OCI-M2 (cell line): ENCODE measurements at regions not wholly inside any gene's neighbourhood (a gene's known extent, or its start where the extent isn't known, plus 50 kb on each side); places are given as distances from the start of the nearest gene placed in this dataset.
"Not testable (repeated sequence)": the region's sequence is repeated elsewhere in the genome, so short reads cannot be mapped to it uniquely, and the experiment has no call there.

Experiments used
- DNase-seq: peaks from one replicate; lab custom pipeline; 2025; ENCODE audit not compliant: unreplicated experiment; lab: John Stamatoyannopoulos, UW

DNA sequence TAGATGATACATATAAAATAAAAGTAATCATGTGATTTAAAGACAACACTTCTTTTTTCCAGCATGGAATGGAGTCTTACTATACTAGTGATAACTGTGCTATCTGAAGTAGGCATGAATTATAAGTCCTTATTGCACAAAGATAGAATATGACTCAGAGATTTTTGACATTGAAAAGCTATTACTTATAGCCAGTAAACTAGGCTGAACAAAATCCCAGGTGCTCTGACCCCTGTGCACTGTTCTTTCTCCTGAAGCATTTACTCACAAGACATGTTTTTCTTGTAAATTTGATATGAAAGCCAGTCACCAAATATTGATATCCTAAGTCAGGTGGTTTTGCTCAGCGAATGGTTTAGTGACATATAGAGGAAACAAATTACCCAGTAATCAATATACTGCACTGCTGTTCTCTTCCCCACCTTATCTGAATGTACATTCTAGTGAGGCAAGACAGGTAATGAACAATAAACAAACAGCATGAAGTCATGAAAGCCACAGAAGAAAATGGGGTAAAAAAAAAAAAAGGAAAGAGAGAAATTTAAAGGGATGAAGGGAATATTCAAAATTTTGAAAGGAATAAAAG is 1567.0 kb upstream of the SPRY2 start:
- DNase-seq, result no peak

DNA sequence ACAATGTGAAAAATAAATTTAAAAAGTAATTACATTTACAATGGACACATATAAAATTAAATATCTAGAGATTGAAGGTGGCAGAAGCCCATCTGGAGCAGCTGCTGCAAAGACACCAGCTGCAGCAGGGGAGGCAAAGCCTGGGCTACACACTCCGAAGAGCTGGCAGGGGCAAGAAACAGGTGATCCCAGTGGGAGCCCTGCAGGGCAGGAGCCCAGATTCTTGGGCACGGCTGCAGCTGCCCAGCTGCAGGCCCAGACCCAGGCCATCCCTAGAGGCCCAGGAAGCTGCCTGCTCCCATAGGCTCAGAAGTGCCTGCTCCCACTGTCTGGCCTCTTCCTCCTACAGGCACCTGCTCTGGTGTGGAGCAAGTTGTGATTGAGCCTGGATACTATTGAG is 1547.9 kb upstream of the SPRY2 start:
- DNase-seq, result no peak

DNA sequence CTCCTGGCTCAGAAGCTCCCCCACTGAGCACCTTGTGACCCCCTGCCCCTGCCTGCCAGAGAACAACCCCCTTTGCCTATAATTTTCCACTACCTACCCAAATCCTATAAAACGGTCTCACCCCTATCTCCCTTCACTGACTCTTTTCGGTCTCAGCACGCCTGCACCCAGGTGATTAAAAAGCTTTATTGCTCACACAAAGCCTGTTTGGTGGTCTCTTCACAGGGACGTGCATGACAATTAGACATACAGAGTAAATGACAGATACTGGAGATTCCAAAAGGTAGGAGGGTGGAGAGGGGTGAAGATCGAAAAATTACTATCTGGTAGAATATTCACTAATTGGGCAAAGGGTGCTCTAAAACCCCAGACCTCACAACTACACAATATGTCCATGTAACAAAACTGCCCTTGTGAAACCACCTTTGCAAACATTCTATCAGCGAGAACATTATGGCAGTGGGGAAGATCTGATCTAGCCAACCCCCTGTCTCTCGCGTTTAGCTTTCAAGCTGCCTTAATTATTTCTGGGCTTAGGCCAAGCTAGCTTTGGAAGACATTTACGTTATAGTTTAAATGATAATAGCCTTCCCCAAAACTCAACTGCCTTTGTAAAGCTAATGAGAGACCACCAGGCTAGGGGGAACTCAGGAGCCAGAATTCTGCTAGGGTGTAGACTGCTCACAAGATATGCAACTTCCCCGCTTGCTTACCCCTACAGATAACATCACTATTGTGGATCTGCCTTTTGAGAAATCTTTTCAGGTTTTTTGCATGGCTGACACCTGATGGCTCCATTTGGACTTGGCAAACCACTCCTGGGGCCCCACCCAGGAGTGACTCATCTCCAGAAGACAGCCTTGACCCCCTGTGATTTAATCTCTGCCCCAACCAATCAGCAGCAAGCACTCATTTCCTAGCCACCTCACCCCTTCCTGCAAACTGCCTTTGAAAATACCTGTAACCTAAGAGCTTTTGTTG is 1534.0 kb upstream of the SPRY2 start:
- DNase-seq, result no peak

DNA sequence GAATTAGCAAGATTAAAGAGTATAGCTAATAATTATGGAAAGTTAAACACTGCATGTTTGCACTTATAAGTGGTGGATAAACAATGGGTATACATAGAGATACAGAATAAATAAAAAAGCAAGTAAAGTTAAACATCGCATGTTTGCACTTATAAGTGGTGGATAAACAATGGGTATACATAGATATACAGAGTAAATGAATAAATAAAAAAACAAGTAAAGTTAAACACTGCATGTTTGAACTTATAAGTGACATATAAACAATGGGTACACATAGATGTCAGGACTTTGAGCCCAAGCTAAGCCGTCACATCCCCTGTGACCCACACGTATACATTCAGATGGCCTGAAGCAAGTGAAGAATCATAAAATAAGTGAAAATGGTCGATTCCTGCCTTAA is 1533.3 kb upstream of the SPRY2 start:
- DNase-seq, result no peak

DNA sequence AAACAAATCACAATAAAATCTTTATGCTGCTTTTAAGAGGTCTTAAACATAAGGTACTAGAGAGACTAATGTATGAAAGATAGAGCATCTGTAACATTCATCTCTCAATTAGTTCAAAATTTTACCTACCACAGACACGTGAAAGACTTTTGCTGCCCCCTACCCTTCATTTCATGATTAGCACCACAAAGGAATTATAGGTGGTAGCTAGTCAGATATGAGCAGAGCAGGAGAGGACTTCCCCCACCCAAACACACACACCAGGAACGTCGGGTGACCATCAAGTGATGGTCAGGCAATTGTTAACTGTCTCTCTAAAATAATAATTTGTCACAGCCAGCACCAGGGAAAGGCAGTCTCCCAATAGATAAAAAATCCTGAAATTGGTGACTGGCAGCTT is 1531.7 kb upstream of the SPRY2 start:
- no peak for DNase-seq

DNA sequence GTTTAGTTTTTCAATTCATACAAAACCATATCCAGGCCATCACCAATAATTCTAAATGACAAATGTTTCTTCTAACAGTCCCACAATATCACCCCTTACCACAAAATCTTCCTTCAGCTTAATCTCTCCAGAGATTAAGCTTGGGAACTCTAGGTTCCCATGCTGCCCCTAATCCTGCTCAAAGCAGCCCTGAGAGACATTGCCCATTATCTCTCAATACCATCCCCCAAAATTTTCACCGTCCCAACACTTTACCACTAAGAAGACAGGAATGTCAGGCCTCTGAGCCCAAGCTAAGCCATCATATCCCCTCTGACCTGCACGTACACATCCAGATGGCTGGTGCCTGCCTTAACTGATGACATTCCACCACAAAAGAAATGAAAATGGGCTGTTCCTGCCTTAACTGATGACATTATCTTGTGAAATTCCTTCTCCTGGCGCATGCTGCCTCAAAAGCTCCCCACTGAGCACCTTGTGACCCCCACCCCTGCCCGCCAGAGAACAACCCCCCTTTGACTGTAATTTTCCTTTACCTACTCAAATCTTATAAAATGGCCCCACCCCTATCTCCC is 1530.9 kb upstream of the SPRY2 start:
- not testable (repeated sequence) for DNase-seq

DNA sequence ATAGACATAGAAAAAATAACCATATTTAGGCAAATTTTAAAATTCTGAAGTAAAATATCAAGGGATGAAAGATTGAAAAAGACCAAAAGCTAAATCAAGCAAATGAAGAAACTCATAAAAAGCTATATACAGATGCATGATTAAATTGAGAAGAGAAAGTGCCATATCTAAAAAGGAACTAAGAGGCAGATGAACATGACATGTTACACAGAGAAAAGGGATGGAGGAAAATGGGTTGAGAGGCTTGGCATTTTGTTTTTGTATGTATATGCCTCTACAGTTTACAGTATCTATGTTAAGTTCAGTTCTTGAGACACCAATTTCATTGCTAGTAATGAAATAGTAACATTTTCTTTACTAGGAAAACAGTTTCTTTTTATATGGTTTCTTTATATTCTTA is 1507.4 kb upstream of the SPRY2 start:
- DNase-seq, result no peak

DNA sequence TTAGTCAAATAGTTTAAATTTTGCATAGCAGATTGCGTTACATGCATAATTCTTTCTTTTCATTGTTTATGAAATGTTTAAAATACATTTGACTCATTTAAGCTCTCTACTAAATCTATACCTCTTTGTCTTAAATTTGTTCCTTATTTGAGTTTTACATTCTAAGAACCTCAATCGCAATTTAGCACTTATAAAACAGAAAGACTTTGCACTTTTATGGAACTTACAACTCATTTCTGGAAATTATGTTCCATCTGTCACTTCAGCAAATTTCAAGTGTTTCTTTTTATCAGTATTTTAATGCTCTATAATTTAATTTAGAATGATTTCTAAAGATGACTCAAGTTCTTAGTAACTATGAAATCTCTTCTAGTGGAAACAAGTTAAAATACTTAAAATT is 1505.8 kb upstream of the SPRY2 start:
- no peak for DNase-seq

DNA sequence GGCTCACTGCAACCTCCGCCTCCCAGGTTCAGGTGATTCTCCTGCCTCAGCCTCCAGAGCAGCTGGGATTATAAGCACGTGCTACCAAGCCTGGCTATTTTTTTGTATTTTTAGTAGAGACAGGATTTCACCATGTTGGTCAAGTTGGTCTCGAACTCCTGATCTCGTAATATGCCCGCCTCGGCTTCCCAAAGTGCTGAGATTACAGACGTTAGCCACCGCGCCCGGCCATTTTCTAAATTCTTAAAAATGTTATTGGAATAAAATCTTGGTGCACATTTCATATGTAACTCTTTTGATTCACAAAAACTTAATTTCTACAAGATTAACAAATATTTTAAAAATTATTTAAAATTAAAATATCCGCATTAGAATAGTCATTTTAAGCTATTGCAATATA is 1480.3 kb upstream of the SPRY2 start:
- DNase-seq, result no peak

DNA sequence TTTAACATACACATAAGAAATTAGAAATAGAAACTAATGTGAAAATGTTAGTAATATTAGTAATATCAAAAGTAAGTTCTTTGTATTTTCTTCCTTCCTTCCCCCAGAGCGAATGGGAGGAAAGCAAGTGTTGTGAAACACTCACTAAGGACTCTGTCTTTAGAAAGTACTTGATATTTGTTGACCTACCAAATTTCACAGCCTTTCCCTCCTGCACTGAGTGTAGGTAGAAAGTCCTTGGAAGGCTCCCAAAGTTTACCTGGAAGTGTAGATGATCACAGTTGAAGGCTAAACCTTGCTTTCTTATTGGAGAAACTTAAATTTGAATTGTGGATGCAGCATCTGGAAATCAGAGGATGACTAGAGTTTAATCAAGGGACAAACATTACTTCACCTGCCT is 1459.5 kb upstream of the SPRY2 start:
- DNase-seq, result no peak

DNA sequence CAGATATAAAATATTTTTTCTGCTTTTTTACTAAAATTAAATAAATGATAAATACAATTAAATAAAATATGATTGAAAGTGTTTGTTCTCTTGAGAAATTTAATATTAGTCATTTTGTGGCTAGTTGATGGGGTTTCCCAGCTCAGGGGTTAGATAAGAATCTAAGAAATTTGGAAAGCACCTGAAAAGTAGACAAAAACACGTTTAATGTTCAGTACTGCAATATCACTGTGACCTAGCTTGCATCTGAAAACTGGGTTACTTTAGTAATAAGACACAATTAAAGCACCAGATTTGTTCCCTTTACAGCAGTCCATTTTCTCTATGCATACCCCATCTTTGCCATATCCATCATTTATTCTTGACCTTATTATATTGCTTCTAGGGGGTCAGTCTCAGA is 1454.8 kb upstream of the SPRY2 start:
- no peak for DNase-seq

DNA sequence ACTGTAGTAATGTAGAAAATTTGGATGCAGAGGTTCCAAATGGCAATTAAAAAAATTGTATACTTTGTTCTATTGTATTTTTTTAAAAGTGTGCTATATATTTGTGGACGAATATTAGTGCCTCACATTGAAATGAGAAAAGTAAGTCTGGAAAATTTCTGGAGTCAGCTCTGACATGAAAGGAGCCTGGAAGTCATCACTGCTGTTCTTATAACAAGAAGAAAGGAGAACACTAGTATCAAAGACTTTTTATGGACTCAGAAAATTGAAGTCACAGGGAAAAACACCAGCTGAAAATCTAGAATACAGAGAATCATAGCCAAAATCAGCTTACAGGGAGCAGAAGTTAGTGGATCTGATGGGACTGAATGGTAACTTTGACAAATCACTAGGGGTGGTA is 1450.7 kb upstream of the SPRY2 start:
- DNase-seq, result no peak

DNA sequence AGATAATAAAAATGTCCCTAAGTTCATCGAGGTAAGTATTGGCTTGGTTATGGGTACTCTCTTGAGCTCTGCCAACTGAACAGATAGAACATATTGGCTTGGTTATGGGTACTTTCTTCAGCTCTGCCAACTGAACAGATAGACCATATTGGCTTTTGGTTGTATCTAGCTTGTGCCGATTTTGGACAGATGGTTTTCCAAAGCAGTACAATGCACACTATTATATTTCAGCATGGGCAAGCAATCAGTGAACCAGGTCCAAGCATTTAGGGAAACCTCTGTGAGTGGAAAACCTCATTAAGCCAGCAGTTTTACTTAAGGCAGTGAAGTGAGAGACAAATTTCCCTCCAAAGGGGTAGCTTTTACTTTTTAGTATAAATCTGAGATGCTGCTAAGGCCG is 1440.5 kb upstream of the SPRY2 start:
- no peak for DNase-seq

DNA sequence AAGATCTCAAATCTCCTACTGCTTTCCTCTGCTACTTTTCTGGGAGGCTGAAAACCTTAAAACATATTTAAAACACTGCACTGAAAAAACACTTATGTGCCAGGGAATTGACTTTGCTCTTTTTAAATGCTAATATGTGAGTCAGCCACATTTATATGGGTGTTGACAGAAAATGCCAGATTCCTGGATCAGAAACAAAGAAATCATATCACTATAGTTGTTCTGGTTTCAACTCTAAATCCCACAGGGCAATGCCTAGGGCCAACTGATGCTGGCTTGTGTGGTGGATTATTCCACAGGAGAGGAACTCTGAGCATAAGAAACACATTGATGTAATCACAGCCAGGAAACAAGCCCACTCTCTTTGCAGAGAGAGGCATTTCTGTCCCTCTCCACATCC is 1439.0 kb upstream of the SPRY2 start:
- no peak for DNase-seq

DNA sequence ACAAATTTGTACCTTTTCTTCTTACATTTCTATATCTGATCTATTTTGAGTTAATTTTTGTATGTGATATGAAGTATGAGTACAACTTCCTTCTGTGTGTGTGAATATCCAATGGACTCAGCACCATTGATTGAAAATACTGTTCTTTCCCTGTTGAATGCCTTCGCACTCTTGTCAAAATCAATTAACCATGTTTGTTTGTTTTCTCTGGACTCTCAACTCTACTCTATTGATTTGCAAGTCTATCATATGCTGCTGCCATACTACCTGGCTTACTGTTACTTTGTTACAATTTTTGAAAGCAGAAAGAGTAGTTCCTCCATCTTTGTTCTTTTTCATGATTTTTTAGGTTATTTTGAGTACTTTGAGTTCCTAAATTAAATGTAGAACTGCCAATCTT is 1437.4 kb upstream of the SPRY2 start:
- no peak for DNase-seq

DNA sequence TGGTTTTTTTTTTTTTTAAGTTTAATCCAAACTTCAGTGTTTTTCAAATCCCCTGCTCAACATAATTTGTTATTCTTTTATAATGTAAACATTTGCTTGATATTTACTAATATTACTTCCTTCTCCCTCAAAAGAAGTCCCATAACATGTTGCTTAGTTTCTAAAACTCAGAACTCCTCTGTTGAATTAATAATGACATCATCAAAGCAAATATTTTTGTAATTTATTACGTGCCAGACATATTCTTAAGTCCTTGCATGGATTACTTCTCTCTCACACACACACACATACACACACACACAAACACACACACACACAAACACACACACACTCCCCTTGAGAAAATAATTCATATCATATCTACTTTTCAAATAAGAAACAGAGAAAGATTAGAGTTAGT is 1432.3 kb upstream of the SPRY2 start:
- DNase-seq, result no peak

DNA sequence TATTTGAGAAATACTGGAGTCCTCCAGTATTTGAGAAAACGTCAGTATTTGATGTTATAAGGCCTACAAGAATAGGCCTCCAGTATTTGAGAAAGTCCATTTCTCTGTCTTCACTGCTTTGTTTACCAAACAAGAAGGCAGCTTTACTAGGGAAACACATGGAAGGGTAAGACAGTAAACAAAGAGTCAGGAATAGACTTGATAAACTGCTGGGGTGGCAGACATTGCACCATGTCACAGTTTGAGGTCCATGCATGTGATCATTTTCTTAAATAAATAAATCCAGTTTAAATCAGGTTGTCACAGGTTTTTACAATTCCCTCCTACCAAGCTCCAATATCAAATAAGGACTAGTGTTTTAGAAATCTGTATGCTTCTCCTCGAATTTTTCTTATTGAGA is 1431.0 kb upstream of the SPRY2 start:
- DNase-seq, result no peak

DNA sequence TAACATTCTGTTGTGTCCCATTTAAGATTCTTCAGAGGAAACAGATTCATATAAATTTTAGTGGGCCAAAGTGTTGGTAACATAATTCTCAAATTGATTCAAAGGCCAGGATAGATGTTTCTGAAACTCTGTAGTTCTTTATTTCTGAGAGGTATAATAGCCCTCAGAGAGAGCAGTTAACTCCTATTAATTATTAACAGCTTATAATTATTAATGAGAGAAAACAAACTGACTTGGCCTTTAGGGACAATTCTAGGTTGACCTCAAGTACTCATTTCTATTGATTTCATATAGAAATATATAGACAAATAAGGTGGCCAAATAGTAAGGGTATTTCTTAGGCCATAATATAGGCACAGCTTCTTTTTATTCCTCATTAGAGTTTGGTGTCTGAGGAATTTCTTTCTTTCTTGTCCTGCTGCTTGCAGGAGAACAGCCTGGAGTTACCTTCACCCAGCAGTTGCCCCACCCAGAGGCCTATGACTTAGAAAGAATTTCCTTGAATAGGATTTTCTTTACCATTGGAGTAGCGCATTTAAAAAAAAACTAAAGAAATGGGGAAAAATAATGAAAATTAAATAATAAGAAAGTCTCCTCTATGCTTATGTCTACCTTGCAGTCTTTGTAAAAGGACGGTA is 1430.1 kb upstream of the SPRY2 start:
- DNase-seq, result no peak

DNA sequence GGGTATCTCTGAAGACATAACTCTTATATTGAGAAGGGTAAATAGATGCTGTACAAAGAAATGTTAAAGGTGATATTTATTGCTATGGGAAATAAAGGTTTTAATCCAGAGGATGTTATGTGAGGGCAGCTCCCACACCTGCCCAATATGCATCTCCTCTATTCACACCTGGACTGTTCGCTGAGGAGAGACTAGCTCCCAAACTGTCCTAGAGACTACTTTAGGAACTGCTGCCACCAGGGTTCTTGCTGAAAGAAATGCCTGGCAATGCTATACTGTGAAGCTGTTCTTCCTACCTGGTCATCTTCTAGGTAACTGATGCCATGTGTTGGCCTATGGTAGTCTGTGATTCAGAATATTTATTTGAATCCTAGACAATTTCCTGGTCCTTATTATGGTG is 1421.5 kb upstream of the SPRY2 start:
- no peak for DNase-seq

DNA sequence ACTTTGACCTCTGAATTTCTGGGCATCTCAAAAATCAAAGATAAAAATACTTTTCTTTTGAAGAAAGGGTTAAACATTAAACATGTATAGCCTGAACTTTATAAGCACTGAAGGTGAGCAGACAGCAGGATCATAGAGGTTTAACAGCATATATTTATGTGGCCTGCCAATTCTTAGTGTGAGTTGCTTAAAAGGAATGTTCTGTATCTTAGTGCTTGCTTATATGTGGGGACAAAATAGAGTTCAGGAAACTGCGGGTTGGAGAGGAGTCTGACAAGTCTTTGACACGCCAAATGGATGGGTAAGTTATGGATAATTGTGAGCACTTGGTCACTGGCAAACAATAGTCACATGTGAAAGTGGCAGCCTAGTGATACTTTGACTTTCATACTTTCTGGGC is 1419.4 kb upstream of the SPRY2 start:
- no peak for DNase-seq

DNA sequence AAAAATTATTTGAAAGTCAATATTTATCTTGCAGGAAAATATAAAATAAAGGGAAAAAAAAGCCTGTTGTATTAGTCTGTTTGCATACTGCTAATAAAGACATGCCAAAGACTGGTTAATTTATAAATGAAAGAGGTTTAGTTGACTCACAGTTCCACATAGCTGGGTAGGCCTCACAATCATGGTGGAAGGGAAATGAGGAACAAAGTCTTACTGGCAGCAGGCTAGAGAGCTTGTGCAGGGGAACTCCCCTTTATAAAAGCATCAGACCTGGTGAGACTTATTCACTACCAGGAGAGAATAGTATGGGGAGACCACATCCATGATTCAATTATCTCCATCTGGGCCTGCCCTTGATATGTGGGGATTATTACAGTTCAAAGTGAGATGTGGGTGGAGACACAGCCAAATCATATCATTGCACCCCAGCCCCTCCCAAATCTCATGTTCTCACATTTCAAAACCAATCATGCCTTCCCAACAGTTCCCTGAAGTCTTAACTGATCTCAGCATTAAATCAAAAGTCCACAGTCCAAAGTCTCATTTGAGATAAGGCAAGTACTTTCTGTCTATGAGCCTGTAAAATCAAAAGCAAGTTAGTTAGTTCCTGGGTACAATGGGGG is 1416.5 kb upstream of the SPRY2 start:
- no peak for DNase-seq
